ENCODE measurements at regions not wholly inside any gene's neighbourhood (a gene's known extent, or its start where the extent isn't known, plus 50 kb on each side); places are given as distances from the start of the nearest gene placed in this dataset.
"Not testable (repeated sequence)": the region's sequence is repeated elsewhere in the genome, so short reads cannot be mapped to it uniquely, and the experiment has no call there.

DNA sequence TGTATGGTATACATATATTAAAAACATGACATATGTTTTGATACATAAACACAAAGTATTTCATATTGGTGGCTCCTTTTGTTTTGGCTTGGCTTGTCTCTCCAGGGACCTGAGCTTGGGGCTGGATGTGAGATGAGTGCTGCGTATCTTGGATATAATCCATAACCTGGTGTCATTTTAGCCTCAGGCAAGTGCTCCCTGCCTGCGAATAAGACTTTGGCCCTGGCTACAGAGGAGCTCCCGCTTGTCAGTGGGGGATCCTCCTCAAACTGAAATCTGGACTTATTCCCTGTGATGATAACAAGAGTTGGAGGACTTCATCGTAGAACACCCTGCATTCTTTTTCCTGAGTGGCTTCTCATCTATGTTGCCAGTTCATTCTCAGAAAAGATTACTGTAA lies 341.7 kb upstream of the CLINT1 start:
- 67 to 81% methylated on average over 4 of the region's 4 CpGs for WGBS, 2 donors
- H3K4me1 ChIP-seq = no peaks in the 10 kb centered on the region
- H3K27me3 ChIP-seq = no peaks in the 10 kb centered on the region
- no peak for TF ChIP-seq CTCF (IDR thresholded peaks at IDR 0.05)
- TF ChIP-seq POLR2A (IDR thresholded peaks at IDR 0.05) = no peak
- intact Hi-C loops (cut with DNase I) = no loop called here
- no peak overlapping the region for H3K27ac ChIP-seq
- no peaks in the 10 kb centered on the region for H3K9me3 ChIP-seq
- H3K4me3 ChIP-seq (replicated peaks in 1 of 3) = no peak overlapping the region
- no peak for DNase-seq
- no peaks in the 10 kb centered on the region for H3K36me3 ChIP-seq

- DNase-seq = no peak
- no peaks in the 10 kb centered on the region for H3K4me1 ChIP-seq
- H3K27me3 ChIP-seq = no peaks in the 10 kb centered on the region
- intact Hi-C loops (cut with DNase I) = no loop called here
- WGBS, 2 donors = 73 to 82% methylated on average over 6 of the region's 6 CpGs
- TF ChIP-seq CTCF (IDR thresholded peaks at IDR 0.05) = no peak
- no peak for TF ChIP-seq POLR2A (IDR thresholded peaks at IDR 0.05)
- no peak overlapping the region for H3K27ac ChIP-seq
- no peaks in the 10 kb centered on the region for H3K9me3 ChIP-seq
- no peaks in the 10 kb centered on the region for H3K36me3 ChIP-seq
- H3K4me3 ChIP-seq (replicated peaks in 1 of 3) = no peak overlapping the region
These were observed 339.7 kb upstream of the CLINT1 start for GRCh38 chr5:158198636-158199035.

DNA sequence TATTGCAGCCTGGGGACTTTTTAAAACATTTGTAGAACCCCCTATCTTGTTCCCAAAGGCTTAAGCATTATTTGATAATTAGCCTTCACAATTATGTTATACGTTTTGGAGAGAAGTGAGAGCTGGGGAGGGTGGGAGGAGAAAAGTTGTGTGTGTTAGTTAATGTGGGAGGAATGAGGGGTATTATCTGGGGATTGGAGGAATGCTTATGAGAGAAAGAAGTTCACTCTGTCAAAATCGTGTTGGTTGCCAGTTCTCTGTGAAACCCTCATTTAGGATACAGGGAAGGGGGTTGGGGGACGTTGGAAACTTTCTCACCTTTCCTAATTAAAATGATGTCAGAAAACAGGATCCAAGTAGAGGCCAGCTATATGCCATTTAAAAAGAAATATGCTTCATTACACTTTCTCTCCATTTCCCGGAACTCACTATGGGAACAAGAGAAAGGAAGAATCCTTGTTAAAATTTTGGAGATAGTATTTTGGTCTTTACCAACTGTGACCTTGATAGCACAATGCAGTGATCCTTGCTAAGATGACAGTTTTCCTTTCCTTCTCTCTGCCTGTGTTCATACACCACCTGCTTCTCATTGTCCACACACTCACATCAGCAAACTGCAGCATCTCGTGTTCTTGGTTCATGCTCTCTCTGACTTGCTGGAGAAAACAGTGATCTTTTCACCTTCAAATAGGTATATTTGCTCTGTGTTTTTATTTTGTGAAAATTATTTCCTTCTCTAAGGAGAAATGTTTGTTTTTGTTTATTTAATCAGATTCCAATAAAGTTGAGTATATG lies 336.7 kb upstream of the CLINT1 start:
- Histone ChIP-seq H3K4me3 (replicated peaks in 1 of 3) (no peak overlapping the region), H3K36me3 (no peaks in the 10 kb centered on the region), H3K4me1 (no peaks in the 10 kb centered on the region), H3K9me3 (no peaks in the 10 kb centered on the region), H3K27ac (no peak overlapping the region), H3K27me3 (no peaks in the 10 kb centered on the region)
- 61 to 63% methylated on average over 5 of the region's 5 CpGs for WGBS, 2 donors
- intact Hi-C loops (cut with DNase I) = no loop called here
- DNase-seq = no peak
- TF ChIP-seq CTCF (IDR thresholded peaks at IDR 0.05) = no peak
- no peak for TF ChIP-seq POLR2A (IDR thresholded peaks at IDR 0.05)

DNA sequence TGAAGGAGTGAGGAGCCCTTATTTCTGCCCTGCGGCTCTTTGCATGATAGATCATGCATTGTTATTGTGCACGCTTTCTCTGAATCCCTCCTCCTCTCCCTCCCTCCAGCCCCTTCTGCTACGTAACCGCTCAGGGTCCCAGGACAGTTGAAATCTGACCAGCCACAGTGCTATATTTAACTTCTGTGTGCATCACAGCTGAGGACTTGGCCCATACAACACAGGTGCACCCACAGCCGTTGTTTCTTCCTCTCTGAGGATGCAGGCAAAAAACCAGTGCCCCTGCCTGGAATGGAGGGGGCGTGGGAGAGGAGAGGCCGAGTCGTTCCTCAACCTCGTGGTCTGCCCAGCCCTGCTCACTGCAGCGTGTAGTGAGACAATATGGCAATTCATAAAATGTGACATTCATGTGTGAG lies 335.6 kb upstream of the CLINT1 start:
- intact Hi-C loops (cut with DNase I) = no loop called here
- 63 to 65% methylated on average over 10 of the region's 10 CpGs for WGBS, 2 donors
- Histone ChIP-seq H3K9me3 (no peaks in the 10 kb centered on the region), H3K36me3 (no peaks in the 10 kb centered on the region), H3K4me3 (replicated peaks in 1 of 3) (no peak overlapping the region), H3K27ac (no peak overlapping the region), H3K27me3 (no peaks in the 10 kb centered on the region), H3K4me1 (no peaks in the 10 kb centered on the region)
- DNase-seq = no peak
- no peak for TF ChIP-seq POLR2A (IDR thresholded peaks at IDR 0.05)

DNA sequence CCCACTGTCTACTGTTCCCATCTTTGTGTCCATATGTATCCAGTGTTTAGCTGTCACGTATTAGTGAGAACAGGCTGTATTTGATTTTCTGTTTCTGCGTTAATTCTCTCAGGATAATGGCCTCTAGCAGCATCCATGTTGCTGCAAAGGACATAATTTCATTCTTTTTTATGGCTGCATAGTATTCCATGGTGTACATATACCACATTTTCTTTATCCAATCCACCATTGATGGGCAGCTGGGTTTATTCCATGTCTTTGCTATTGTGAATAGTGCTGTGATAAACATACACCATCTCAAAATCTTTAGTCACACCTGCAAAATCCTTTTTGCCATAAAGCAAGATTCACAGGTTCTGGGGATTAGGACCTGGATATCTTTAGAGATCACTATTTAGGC lies 334.4 kb upstream of the CLINT1 start:
- H3K27ac ChIP-seq; intact Hi-C loops (cut with DNase I); H3K36me3 ChIP-seq; H3K27me3 ChIP-seq; H3K4me3 ChIP-seq (replicated peaks in 1 of 3); H3K9me3 ChIP-seq; H3K4me1 ChIP-seq; DNase-seq: not testable (repeated sequence)
- 97 to 99% methylated on average over 2 of the region's 2 CpGs for WGBS, 2 donors

- no peaks in the 10 kb centered on the region for H3K36me3 ChIP-seq
- H3K9me3 ChIP-seq = no peaks in the 10 kb centered on the region
- H3K4me1 ChIP-seq = no peaks in the 10 kb centered on the region
- 81 to 84% methylated on average over 4 of the region's 4 CpGs for WGBS, 2 donors
- TF ChIP-seq POLR2A (IDR thresholded peaks at IDR 0.05) (no peak), CTCF (IDR thresholded peaks at IDR 0.05) (no peak)
- no peak for DNase-seq
- H3K27me3 ChIP-seq = no peaks in the 10 kb centered on the region
- H3K27ac ChIP-seq = no peak overlapping the region
- no peak overlapping the region for H3K4me3 ChIP-seq (replicated peaks in 1 of 3)
- intact Hi-C loops (cut with DNase I) = no loop called here
These were observed 321.5 kb upstream of the CLINT1 start for GRCh38 chr5:158180407-158180806.

Data from thyroid gland (tissue), 4 donors.